GM10266 (cell line): ENCODE measurements at regions not wholly inside any gene's neighbourhood (a gene's known extent, or its start where the extent isn't known, plus 50 kb on each side); places are given as distances from the start of the nearest gene placed in this dataset.
A peak's percentile ranks its signal among the peaks of the same experiment; 100 is the strongest.
"Not testable (repeated sequence)": the region's sequence is repeated elsewhere in the genome, so short reads cannot be mapped to it uniquely, and the experiment has no call there.

ENCODE experiments used
- DNase-seq: peaks from one replicate; pipeline ENCODE4 v3.0.0; 2012; ENCODE audit errors: extremely low spot score
- TF ChIP-seq, protein P1 (sequence below): IDR thresholded peaks from 2 replicates; pipeline ENCODE4 v1.5.1; 2012; ENCODE audit warnings: mild to moderate bottlenecking, low read depth; ENCODE audit not compliant: control insufficient read depth, insufficient read depth; ENCODE audit errors: missing control alignments

DNA sequence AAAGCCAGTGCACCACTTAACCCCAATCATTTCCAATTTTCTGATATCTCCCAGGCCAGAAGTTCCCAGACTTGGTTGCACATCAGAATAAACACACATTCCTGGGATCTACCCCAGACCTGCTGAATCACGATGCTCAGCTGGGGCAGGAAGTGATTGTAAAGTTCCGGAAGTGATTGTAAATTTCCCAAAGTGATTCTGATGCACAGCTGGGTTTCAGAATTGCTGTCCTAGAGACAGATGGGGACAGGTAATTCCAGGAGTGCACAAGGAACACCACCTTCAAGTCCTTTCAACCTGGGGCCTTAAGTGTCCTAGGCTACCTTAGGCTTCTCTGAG is 104.2 kb upstream of the EEPD1 start:
- TF ChIP-seq, protein P1, sequence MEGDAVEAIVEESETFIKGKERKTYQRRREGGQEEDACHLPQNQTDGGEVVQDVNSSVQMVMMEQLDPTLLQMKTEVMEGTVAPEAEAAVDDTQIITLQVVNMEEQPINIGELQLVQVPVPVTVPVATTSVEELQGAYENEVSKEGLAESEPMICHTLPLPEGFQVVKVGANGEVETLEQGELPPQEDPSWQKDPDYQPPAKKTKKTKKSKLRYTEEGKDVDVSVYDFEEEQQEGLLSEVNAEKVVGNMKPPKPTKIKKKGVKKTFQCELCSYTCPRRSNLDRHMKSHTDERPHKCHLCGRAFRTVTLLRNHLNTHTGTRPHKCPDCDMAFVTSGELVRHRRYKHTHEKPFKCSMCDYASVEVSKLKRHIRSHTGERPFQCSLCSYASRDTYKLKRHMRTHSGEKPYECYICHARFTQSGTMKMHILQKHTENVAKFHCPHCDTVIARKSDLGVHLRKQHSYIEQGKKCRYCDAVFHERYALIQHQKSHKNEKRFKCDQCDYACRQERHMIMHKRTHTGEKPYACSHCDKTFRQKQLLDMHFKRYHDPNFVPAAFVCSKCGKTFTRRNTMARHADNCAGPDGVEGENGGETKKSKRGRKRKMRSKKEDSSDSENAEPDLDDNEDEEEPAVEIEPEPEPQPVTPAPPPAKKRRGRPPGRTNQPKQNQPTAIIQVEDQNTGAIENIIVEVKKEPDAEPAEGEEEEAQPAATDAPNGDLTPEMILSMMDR, result no peak
- no peak for DNase-seq

GRCh38 chr7:36051501-36051900 is 101.6 kb upstream of the EEPD1 start:
- DNase-seq, result no peak
- TF ChIP-seq, protein P1, result no peak

DNA sequence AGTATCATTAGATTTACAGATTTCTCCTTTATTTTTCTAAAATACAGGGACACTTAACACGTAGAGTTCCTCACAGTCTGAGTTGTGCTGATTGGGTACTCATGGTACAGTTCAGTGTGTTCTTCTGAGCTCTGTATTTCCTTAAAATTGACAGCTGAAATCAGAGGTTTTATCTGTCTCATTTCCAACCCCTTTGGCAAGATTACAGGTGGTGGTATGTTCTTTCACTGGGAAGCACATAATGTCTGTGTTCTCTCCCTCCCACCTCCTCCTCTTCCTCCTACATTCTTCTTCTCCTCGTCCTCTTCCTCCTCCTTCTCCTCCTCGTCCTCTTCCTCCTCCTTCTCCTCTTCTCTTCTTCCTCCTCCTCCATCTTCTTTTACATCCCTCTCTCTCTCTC is 99.5 kb upstream of the EEPD1 start:
- DNase-seq, result no peak
- TF ChIP-seq, protein P1, result no peak

DNA sequence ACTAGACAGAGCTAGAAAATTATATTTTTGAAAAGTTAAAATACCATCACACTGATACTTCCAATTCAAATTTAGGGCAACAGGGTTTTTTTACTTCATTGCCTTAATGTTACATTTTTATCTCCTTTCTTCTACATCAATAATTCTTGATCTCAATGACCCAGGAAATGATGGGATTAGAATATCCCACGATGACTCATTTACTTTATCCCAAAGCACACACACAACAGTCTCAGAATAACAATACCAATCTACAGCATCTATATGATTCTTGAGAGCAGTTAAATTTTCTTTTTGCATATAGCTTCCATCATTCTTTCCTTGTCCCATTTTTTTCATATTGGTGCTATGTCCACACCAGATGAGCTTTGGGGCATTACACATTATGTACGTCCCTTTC is 98.4 kb upstream of the EEPD1 start:
- DNase-seq, result no peak
- TF ChIP-seq, protein P1, result no peak

DNA sequence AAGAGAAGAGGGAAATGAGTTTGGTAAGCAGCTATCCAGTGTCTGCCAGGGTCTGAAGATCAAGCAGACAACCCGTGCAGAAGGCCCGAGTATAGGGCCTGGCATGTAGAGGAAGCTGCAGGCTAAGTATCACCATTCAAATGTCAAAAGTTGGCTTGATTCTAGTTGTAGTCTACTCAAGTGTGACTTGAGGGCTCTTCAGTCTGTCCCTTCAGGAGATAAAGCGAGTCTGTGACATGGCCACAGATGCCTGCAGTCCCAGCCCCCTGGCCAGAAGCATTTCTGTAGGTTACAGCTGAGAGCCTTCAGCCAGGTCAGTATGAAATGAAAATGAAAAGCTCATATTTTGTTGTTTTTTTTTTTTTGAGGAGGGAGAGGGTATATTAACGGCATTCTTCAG is 97.8 kb upstream of the EEPD1 start:
- DNase-seq, result no peak
- TF ChIP-seq, protein P1, result no peak

DNA sequence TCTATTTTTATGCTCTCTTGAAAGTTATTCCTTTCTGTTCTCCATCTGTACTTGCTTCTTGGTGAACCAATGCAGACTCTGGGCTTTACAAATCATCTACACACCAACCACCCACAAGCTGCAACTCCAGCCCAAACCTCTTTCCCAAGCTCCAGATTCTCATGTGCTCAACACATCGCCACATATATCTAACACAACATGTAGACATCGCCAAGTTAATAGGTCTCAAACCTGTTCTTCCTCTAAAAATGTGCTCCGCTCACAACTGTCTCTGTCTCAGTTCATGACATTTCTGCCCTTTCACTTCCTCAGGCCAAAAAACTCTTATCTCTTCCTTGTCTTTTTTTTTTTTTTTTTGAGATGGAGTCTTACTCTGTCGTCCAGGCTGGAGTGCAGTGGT is 95.7 kb upstream of the EEPD1 start:
- no peak for DNase-seq
- TF ChIP-seq, protein P1, result no peak

GRCh38 chr7:36058020-36058592 is 94.9 kb upstream of the EEPD1 start:
- TF ChIP-seq, protein P1, result no peak
- DNase-seq, result peak; percentile 22

DNA sequence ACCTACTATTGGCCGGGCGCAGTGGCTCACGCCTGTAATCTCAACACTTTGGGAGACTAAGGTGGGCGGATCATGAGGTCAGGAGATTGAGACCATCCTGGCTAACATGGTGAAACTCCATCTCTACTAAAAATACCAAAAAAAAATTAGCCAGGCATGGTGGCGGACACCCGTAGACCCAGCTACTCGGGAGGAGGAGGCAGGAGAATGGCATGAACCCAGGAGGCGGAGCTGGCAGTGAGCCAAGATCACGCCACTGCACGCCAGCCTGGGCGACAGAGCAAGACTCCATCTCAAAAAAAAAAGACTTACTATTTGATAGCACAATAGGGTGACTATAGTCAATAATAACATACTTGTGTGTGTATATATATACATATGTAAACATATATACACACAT is 92.7 kb upstream of the EEPD1 start:
- DNase-seq, result not testable (repeated sequence)
